ENCODE measurements at regions not wholly inside any gene's neighbourhood (a gene's known extent, or its start where the extent isn't known, plus 50 kb on each side); places are given as distances from the start of the nearest gene placed in this dataset.

- TF ChIP-seq, protein P1, sequence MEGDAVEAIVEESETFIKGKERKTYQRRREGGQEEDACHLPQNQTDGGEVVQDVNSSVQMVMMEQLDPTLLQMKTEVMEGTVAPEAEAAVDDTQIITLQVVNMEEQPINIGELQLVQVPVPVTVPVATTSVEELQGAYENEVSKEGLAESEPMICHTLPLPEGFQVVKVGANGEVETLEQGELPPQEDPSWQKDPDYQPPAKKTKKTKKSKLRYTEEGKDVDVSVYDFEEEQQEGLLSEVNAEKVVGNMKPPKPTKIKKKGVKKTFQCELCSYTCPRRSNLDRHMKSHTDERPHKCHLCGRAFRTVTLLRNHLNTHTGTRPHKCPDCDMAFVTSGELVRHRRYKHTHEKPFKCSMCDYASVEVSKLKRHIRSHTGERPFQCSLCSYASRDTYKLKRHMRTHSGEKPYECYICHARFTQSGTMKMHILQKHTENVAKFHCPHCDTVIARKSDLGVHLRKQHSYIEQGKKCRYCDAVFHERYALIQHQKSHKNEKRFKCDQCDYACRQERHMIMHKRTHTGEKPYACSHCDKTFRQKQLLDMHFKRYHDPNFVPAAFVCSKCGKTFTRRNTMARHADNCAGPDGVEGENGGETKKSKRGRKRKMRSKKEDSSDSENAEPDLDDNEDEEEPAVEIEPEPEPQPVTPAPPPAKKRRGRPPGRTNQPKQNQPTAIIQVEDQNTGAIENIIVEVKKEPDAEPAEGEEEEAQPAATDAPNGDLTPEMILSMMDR (conservative IDR thresholded peaks at IDR 0.05; ENCODE audit: low read length) = no peak
- TF ChIP-seq EZH2phosphoT487 (IDR thresholded peaks at IDR 0.05; ENCODE audit: borderline replicate concordance, low read depth, low read length) = no peak
These were observed 100.7 kb upstream of the PGRMC2 start for GRCh38 chr4:128388352-128388630.
